Thyroid gland (tissue), 4 donors: ENCODE measurements at regions not wholly inside any gene's neighbourhood (a gene's known extent, or its start where the extent isn't known, plus 50 kb on each side); places are given as distances from the start of the nearest gene placed in this dataset.

Experiments
- CTCF ChIP-seq, 6 experiments: fragments of 200-600 bp in 3 of 6; fragments of 450-650 bp in 3 of 6; sonication (generic) in 3 of 6; IDR thresholded peaks; one replicate each; pipeline ENCODE4 v1.5.1; 2016 to 2019; ENCODE audit warnings: antibody characterized with exemption in 6 of 6, mild to moderate bottlenecking in 2 of 6, inconsistent platforms in 1 of 6, moderate library complexity in 1 of 6
- POLR2A ChIP-seq, 2 donors: fragments of 450-650 bp; IDR thresholded peaks; one replicate each; pipeline ENCODE4 v1.6.1; 2017; ENCODE audit warnings: antibody characterized with exemption in 2 of 2, mild to moderate bottlenecking in 2 of 2, moderate library complexity in 1 of 2

- no peak for TF ChIP-seq CTCF (IDR thresholded peaks at IDR 0.05)
- no peak for TF ChIP-seq POLR2A (IDR thresholded peaks at IDR 0.05)
Measured at GRCh38 chr6:156313037-156313436, 464.1 kb upstream of the ARID1B start.
